GM12874 (cell line): ENCODE measurements at regions not wholly inside any gene's neighbourhood (a gene's known extent, or its start where the extent isn't known, plus 50 kb on each side); places are given as distances from the start of the nearest gene placed in this dataset.

Experiments
- TF ChIP-seq, protein P1 (sequence below): IDR thresholded peaks from 2 replicates; pipeline ENCODE4 v1.5.1; 2011; ENCODE audit warnings: low read depth, mild to moderate bottlenecking, control low read depth, low read length, moderate library complexity; ENCODE audit not compliant: insufficient read depth

DNA sequence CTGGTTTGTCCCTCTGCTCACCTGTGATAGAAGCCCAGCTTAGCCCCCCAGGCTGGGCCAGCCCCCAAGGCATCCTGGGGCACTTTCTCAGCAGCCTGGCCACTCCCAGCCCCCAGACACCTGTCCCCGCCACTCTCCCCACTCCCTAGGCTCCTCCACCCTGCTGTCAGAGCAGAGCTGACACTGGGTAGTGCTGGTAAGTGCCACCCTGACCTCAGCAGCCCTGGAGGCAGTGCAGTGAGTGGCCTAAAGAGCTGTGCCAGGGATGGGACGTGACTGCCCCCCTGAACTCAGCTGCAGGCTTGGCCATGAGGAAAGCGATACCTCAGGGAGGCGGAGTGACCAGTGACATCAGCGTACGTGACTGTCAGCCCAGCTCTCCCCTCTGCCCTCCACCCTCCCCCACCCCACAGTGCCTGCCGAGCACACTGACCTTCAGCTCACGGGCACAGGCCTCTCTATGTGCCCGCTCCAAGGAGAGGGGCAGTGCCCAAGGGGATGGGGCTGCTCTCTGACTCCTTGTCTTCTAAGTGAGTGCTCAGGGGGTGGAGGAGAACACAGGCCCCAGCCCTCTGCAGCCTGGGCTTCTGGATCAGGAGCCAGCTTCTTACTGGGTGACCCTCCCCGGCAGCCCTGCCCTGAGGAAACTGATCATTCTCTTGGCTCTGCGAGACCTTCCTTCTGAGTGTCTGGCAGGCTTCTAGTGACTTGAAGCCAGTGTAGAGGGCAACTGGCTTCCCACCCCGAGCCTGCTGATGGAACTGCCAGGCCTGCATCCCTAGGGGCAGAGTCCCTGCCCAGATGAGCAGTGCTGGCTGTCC lies 172.7 kb downstream of the MRPL14 start:
- TF ChIP-seq, protein P1, sequence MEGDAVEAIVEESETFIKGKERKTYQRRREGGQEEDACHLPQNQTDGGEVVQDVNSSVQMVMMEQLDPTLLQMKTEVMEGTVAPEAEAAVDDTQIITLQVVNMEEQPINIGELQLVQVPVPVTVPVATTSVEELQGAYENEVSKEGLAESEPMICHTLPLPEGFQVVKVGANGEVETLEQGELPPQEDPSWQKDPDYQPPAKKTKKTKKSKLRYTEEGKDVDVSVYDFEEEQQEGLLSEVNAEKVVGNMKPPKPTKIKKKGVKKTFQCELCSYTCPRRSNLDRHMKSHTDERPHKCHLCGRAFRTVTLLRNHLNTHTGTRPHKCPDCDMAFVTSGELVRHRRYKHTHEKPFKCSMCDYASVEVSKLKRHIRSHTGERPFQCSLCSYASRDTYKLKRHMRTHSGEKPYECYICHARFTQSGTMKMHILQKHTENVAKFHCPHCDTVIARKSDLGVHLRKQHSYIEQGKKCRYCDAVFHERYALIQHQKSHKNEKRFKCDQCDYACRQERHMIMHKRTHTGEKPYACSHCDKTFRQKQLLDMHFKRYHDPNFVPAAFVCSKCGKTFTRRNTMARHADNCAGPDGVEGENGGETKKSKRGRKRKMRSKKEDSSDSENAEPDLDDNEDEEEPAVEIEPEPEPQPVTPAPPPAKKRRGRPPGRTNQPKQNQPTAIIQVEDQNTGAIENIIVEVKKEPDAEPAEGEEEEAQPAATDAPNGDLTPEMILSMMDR: no peak

DNA sequence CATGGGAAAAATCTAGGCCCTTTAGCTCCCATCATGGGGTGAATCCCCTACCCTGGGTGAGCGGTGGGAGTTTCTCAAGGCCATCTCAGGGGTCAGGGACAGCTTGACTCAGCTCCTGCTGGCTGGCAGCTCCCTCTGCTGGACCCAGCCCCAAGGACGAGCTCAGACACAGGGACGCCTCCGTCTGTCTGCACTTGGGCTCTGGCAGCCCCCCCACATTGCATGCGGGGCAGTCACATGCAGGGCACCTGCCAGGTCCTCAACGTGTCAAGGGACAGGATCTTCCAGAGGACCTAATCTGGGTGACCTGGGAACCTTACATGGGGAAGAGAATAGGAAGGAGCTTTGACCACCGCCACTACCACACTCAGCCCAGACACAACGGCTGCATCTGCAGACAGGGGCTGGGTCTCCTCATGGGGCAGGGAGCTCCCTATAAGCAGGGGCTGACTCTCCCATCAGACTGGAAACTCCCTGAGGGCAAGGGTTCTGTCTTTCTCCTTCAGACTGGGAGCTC lies 173.4 kb downstream of the MRPL14 start:
- TF ChIP-seq, protein P1: no peak

DNA sequence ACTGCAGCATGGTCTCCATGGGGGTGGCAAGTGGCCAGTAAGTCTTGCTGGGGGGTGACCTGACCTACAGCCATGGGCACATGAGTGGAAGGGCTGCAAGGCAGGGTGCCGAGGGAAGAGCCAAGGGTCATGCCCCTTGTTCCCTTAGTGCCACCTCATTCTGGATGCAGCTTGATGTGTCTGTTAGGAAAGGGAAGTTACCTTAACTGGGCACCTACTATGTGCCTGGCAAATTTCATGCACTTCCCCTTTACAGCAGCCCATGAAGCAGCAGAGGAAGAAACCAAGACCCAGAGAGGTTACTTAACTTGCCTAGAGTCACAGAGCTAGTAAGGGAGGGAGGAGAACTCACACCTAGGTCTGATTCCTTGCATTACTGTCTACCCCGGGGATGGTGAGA lies 174.0 kb downstream of the MRPL14 start:
- TF ChIP-seq, protein P1: no peak

DNA sequence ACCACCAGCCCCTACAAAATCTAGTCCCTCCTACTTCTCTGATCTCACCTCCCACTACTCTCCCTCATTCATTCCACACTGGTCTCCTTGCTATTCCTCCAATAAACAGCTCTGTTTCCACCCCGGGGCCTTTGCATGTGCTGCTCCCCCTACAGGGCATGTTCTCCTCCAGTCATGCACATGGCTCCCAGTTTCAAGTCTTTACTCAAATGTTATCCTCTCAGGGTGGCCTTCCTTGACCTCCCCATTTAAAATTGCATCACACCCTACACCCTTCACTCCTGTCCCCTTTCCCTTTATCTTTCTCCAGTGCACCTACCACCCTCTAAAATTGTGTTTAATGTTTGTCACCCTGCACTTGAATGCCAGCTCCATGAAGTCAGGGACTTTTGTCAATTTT lies 174.5 kb downstream of the MRPL14 start:
- TF ChIP-seq, protein P1: peak; percentile 35

DNA sequence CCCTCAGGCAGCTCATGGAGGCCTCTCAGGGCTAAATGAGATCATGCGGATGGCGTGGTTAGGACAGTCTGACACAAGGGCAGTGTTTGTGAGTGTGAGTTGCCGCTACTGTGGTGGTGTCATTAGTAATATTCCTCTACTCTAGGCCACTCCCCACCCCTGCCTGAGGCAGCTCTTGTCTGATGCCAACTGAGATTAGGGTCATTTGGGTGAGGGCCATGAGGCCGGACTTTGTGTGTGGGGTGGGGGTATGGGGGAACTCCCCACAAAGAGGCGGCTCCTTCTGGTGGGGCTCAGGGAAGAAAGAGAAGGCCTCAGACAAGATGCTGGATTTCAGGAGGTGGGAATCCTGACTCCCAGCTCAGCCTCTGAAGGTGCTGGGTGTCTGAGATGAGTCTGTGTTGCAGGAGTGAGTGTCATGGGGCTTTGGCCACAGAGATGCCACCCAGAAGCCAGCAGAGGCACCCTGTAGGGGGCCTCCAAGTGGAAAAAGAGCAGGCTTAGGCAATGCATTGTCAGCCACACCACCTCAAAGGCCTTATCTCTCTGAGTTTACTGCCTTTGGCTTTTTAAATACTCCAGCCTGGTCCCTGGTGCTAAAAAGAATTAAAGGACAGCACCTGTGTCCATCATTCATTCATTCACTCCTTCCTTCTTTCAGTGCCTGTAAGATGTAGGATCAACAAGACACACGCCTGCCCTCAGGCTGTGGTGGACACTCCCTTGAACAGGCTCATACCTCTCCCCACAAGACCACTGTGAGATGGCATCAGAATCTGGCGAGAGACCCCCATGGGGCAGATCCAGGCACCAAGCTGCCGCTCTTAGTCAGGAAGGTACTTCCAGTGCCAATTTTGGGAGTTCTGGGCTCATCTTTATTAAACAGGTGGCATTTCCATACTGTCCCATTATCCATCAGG lies 175.2 kb downstream of the MRPL14 start:
- TF ChIP-seq, protein P1: no peak

DNA sequence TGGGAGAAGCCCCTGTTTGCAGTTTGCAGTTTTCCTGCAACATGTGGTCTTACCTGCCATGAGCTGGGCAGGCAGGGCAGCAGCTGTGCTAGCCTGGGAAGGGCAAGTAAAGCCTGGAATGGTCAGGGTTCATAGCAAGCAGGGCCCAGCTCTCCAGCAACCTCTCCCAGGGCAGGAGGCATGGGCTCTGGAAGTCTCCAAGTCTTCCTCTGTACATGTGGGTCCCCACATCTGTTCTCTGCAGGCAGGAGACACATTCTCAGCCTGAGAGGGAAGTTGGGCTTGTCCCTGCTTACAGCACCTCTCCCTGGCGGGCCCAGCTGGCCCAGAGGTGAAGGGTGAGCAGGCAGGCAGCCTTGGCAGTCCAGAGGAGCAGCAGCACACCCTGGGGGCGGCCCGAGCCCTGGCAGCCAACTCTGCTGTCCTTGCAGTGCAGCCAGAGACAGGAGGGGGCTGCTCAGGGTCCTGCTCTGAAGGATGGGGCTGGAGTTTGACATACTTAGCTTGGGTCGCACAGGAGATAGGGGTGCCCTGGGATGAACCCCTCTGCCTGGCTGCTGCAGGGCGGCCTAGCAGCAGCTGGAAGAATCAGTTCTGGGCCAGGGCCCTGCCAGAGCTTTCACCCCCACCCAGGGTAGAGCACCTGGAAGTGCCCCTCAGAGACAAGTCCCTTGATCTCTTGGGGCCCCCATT lies 176.0 kb downstream of the MRPL14 start:
- TF ChIP-seq, protein P1: peak; percentile 50

DNA sequence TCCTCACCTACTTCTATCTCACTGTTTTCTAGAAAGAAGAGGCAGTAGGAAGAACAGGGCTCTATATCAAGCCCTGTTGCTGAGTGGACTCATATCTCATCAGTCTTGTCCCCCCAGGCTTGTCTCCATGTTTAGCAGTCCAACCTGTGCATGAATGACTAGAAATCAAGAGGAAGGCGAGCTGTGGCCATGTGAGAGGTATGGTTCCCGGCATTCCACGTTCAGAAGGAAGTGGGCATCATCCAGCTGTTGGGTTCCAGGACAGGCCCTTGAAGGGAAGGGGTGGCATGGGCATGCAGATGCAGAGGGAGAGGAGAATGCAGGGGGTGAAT lies 176.6 kb downstream of the MRPL14 start:
- TF ChIP-seq, protein P1: no peak
